ENCODE measurements at regions not wholly inside any gene's neighbourhood (a gene's known extent, or its start where the extent isn't known, plus 50 kb on each side); places are given as distances from the start of the nearest gene placed in this dataset.

GRCh38 chr21:32842146-32842545 is 70.6 kb upstream of the PAXBP1 start:
- H3K27ac ChIP-seq (ENCODE audit: low read depth, low read length), result no peak overlapping the region
- CTCF ChIA-PET, result no interaction called here

GRCh38 chr21:32843561-32843960 is 72.0 kb upstream of the PAXBP1 start:
- H3K27me3 ChIP-seq (ENCODE audit: insufficient read depth, low read length), result peaks cover 31% of the 10 kb centered on the region
- H4K20me1 ChIP-seq (ENCODE audit: insufficient read depth), result no peaks in the 10 kb centered on the region
- H3K27ac ChIP-seq (ENCODE audit: low read depth, low read length), result no peak overlapping the region
- no peak for DNase-seq (ENCODE audit: low read depth, low spot score)
- H2AFZ ChIP-seq (ENCODE audit: low read depth, low read length, poor library complexity, severe bottlenecking), result no peak overlapping the region
- H3K9ac ChIP-seq (ENCODE audit: low read length), result no peak overlapping the region
- BruUV-seq (replicated peaks), result no TSS peak
- no peaks in the 10 kb centered on the region for H3K9me3 ChIP-seq (ENCODE audit: control insufficient read depth in 1 of 2, insufficient read depth in 1 of 2, low read depth in 1 of 2, low read length in 2 of 2)
- no peak overlapping the region for H3K4me3 ChIP-seq (replicated peaks in 1 of 2; ENCODE audit: low read depth in 1 of 2, low read length in 2 of 2)
- no peaks in the 10 kb centered on the region for H3K79me2 ChIP-seq (ENCODE audit: insufficient read depth, low read length)
- TF ChIP-seq MAX (IDR thresholded peaks at IDR 0.05) (no peak), EZH2phosphoT487 (IDR thresholded peaks at IDR 0.05; ENCODE audit: borderline replicate concordance) (no peak)
- CTCF ChIA-PET, result interaction anchor here (1.2 kb wide), 2 partner anchors 68 to 73 kb away, joined by 3 to 4 read pairs; no protein-coding TSS in a partner anchor
- peaks cover 9 to 13% of the 10 kb centered on the region in 2 experiments; a peak in 3 of 4 replicates for H3K4me1 ChIP-seq (ENCODE audit: control insufficient read depth in 1 of 2, insufficient read depth in 2 of 2, low read length in 2 of 2)
- H3K36me3 ChIP-seq (ENCODE audit: control insufficient read depth in 1 of 2, insufficient read depth in 2 of 2, low read length in 2 of 2), result no peaks in the 10 kb centered on the region
- no peak overlapping the region for H3K4me2 ChIP-seq (ENCODE audit: low read length)
- POLR2A ChIA-PET, result no interaction called here
- RAD21 ChIA-PET (ENCODE audit: low non-redundant PET in 1 of 2, low total read pairs in 2 of 2, uncharacterized antibody in 2 of 2, unreplicated experiment in 2 of 2), result no interaction called here
- no peak for ATAC-seq
- H3K9me2 ChIP-seq (ENCODE audit: insufficient read depth), result no peaks in the 10 kb centered on the region
- intact Hi-C loops (cut with micrococcal nuclease), result loop anchor here (5.0 kb wide), 1 partner anchor 604 kb away; no protein-coding TSS in a partner anchor

More at GRCh38 chr21:32842146-32842545, 70.6 kb upstream of the PAXBP1 start:
- no peak for DNase-seq (ENCODE audit: low read depth, low spot score)
- H3K27me3 ChIP-seq (ENCODE audit: insufficient read depth, low read length), result peaks cover 19% of the 10 kb centered on the region
- H3K79me2 ChIP-seq (ENCODE audit: insufficient read depth, low read length), result no peaks in the 10 kb centered on the region
- H3K4me2 ChIP-seq (ENCODE audit: low read length), result no peak overlapping the region
- ChIA-PET RAD21 (ENCODE audit: low non-redundant PET in 1 of 2, low total read pairs in 2 of 2, uncharacterized antibody in 2 of 2, unreplicated experiment in 2 of 2) (no interaction called here), POLR2A (no interaction called here)
- H3K4me3 ChIP-seq (replicated peaks in 1 of 2; ENCODE audit: low read depth in 1 of 2, low read length in 2 of 2), result no peak overlapping the region
- H3K4me1 ChIP-seq (ENCODE audit: control insufficient read depth in 1 of 2, insufficient read depth in 2 of 2, low read length in 2 of 2), result peaks cover 9 to 13% of the 10 kb centered on the region in 2 experiments; a peak in 3 of 4 replicates
- BruUV-seq (replicated peaks), result no TSS peak
- H2AFZ ChIP-seq (ENCODE audit: low read depth, low read length, poor library complexity, severe bottlenecking), result no peak overlapping the region
- ATAC-seq, result no peak
- no peaks in the 10 kb centered on the region for H3K9me2 ChIP-seq (ENCODE audit: insufficient read depth)
- no peaks in the 10 kb centered on the region for H4K20me1 ChIP-seq (ENCODE audit: insufficient read depth)
- intact Hi-C loops (cut with micrococcal nuclease), result loop anchor here (5.0 kb wide), 1 partner anchor 605 kb away; no protein-coding TSS in a partner anchor
- H3K36me3 ChIP-seq (ENCODE audit: control insufficient read depth in 1 of 2, insufficient read depth in 2 of 2, low read length in 2 of 2), result no peaks in the 10 kb centered on the region
- H3K9me3 ChIP-seq (ENCODE audit: control insufficient read depth in 1 of 2, insufficient read depth in 1 of 2, low read depth in 1 of 2, low read length in 2 of 2), result no peaks in the 10 kb centered on the region
- no peak overlapping the region for H3K9ac ChIP-seq (ENCODE audit: low read length)
- TF ChIP-seq ZNF274 (IDR thresholded peaks at IDR 0.05; ENCODE audit: low read depth, low read length), result no peak
- no peak for TF ChIP-seq ELF1 (IDR thresholded peaks at IDR 0.05; ENCODE audit: borderline replicate concordance, low read depth)
- TF ChIP-seq CEBPB (IDR thresholded peaks at IDR 0.05; ENCODE audit: low read depth), result no peak
- no peak for TF ChIP-seq JUND (IDR thresholded peaks at IDR 0.05)
- TF ChIP-seq SP1 (IDR thresholded peaks at IDR 0.05; ENCODE audit: low read depth), result no peak
- no peak for TF ChIP-seq FOSL1 (IDR thresholded peaks at IDR 0.05; ENCODE audit: low read depth)
- TF ChIP-seq ATF3 (IDR thresholded peaks at IDR 0.05), result no peak
- TF ChIP-seq SRF (IDR thresholded peaks at IDR 0.05; ENCODE audit: low read depth), result no peak

Data from HCT116 (cell line).